HG02798 (cell line): ENCODE measurements at regions not wholly inside any gene's neighbourhood (a gene's known extent, or its start where the extent isn't known, plus 50 kb on each side); places are given as distances from the start of the nearest gene placed in this dataset.

Experiments used
- ATAC-seq: cut with Tn5 transposase; IDR thresholded peaks from one replicate; pipeline ENCODE4 v1.9.1; 2021; ENCODE audit warnings: mild to moderate bottlenecking; ENCODE audit not compliant: unreplicated experiment, poor library complexity

DNA sequence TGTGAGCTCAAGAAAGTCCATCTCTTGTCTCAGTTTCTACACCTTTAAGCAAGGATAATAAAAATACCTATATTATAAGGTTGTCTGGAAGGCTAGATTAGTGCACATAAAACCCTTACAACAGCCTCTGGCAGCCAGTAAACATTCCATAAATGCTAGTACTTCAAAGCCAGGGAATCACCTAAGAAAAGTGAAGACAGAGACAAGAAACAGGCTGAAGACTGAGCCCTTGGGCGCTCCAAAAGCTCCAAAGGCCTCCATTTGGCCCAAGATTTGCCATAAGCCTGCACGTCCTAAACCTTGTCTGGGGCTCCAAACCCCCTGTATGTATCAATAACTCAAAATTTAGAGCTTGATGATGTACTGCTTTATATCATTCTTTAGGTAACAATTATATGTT lies 52.2 kb upstream of the AKIP1 start:
- no peak for ATAC-seq
